ENCODE measurements at regions not wholly inside any gene's neighbourhood (a gene's known extent, or its start where the extent isn't known, plus 50 kb on each side); places are given as distances from the start of the nearest gene placed in this dataset.
"Not testable (repeated sequence)": the region's sequence is repeated elsewhere in the genome, so short reads cannot be mapped to it uniquely, and the experiment has no call there.

DNA sequence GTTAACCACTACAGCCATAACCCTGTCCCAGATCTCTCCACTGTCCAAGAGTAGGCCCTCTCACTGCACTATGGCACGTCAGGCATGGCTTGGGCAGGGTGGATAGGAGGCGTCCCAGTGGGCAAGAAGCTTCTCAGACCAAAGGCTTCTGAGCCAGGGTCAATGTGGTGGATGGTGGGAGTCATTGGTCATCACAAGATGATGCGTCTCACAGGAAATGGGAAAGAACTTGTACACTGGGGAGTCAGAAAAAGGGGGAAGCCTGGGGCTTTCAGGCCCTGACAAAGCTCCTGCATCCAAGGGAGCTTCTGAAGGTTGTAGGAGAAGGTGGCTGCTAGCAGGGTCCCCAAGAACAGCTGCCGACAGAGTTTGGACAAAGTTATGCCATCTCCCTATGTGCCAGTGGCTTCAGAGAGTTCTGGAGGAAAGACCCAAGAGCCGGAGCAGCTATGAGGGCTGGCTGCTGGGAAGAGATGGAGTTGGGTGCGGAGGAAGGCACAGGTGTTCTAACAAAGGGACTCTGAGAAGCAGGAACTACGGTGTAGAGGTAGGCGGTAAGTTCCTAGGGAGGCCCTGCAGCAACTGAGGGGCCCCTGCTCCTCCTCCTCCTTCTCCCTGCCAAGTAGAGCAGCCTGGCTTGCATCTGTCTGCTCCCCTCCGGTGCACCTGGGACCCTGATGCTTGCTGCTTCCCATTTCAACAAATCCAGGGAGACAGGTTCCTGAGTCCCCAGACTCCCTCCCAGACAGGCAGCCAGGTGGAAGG, 81.1 kb downstream of the ARL6IP4 start:
- no peak for DNase-seq (ENCODE audit: low read depth)

GRCh38 chr12:123059500-123059899, 79.0 kb downstream of the ARL6IP4 start:
- DNase-seq (ENCODE audit: low read depth), result no peak

- no peak for DNase-seq (ENCODE audit: low read depth)
Observed at GRCh38 chr12:123058980-123059379, 78.5 kb downstream of the ARL6IP4 start.

- DNase-seq (ENCODE audit: low read depth), result no peak
Observed at GRCh38 chr12:123058481-123058880, 78.0 kb downstream of the ARL6IP4 start.

- DNase-seq (ENCODE audit: low read depth), result no peak
Observed at GRCh38 chr12:123057513-123058265, 77.2 kb downstream of the ARL6IP4 start.

DNA sequence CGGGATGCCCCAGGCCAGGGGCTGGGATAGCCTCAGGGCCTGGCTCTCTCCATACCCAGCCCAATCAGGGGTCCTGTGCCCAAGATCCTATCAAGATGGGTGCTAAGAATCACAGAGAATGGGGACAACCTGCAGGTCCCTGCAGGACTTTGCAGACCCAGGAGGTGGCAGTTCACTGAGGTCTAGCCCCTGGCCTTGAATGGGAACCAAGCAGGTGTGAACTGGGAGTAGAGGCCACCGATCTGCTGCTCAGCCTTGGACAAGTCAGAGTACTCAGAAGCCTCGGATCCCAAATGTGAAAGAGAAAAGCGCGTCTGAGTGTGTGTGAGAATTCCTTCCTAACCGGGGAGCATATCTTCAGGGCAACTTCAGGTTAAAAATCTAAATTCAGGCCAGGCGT, 76.2 kb downstream of the ARL6IP4 start:
- DNase-seq (ENCODE audit: low read depth), result no peak

DNA sequence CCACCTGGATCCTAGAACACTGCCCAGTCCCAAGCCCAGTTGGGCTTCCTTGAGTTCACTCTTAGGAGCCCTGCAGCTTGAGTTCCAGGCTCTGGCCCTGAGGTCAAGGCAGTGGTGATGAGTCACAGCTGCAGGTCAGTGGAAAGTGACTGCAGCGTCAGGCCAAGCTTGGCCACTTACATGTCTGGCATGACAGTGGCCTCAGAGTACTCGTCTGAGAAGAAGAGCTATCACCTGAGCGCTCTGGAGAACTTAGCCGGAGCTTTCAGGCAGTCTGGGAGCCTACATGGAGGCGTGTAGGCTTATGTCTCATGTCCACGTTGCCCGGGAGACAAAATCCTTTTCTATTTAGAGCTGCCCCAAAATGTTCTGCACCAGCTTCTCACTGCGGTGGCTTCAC, 75.6 kb downstream of the ARL6IP4 start:
- no peak for DNase-seq (ENCODE audit: low read depth)

GRCh38 chr12:123055281-123055766, 74.8 kb downstream of the ARL6IP4 start:
- no peak for DNase-seq (ENCODE audit: low read depth)

DNA sequence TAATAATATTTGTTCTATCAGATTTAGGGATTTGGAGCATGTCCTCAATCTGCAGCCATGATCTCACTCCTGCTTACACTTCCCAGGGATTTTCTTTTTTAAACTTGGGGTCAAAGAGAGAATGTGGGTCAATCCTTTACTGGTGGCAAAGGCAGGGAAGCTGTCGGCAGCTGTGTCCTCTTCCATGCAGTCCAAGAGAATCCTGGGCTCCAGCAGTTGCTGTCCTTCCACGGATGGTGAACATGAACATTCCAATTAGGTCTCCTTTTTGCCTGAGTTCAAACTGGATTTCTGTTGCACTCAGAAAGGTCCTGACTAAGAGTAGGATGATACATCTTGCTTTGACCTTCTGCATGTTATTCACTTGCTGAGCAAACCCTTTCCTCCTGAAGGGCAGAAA, 73.9 kb downstream of the ARL6IP4 start:
- DNase-seq (ENCODE audit: low read depth), result no peak

DNA sequence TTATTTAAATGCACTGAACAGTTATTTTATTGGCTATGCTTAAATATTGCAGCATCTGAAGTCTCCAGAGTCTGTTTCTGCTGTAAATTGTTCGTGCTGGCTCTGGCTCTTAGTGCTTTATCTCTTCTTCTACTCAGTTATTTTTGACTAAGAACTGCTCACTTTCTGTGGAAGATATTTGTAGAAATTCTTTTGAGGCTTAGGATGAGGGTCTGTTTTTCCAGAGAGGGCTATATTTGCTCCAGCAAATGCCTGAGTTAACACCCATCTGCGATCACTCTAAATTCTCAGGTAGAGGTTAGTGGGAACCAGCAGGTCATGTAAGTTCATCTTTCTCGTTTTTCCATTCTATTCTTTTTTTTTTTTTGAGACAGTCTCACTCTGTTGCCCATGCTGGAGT, 71.1 kb downstream of the ARL6IP4 start:
- no peak for DNase-seq (ENCODE audit: low read depth)

DNA sequence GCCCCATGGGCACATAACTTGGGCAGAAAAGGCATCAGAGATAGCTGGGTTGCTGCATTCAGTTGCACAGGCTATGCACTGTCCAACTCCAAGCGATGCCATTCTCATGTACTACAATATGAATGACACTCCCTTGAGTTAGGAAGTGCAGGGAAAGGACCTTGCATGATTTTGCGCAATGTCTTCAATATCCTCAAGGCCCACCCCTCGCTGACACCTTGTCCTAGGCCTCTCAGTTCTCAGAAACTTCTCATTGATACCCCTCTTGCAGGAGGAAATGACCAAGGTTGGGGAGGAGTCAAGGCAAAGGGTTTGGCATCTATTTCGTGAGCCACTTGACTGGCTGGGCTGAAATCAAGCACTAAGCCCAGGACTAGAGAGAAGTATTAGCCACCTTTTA, 70.4 kb downstream of the ARL6IP4 start:
- no peak for DNase-seq (ENCODE audit: low read depth)

GRCh38 chr12:123050331-123050831, 69.9 kb downstream of the ARL6IP4 start:
- DNase-seq (ENCODE audit: low read depth), result peak; percentile 17

GRCh38 chr12:123049398-123050240, 69.1 kb downstream of the ARL6IP4 start:
- no peak for DNase-seq (ENCODE audit: low read depth)

GRCh38 chr12:123047892-123048291, 67.4 kb downstream of the ARL6IP4 start:
- DNase-seq (ENCODE audit: low read depth), result not testable (repeated sequence)

DNA sequence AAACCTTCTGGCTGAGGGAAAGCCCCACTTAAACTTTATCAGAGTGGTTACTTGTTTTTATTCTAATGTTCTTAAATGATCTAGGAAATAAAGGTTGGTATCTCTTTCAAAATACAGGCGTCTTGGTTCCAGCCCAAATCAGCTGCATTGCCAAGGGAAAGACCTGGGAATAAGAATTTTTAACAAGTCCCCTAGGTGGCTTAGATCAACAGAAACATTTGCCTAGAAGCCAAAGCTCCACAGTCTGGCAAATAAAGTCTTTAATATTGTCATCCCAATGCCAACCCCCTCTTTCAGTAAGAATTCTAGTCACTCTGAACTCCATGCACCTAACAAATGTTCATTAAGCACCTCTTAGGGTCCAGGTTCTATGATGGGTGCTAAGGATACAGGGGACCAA, 66.8 kb downstream of the ARL6IP4 start:
- no peak for DNase-seq (ENCODE audit: low read depth)

DNA sequence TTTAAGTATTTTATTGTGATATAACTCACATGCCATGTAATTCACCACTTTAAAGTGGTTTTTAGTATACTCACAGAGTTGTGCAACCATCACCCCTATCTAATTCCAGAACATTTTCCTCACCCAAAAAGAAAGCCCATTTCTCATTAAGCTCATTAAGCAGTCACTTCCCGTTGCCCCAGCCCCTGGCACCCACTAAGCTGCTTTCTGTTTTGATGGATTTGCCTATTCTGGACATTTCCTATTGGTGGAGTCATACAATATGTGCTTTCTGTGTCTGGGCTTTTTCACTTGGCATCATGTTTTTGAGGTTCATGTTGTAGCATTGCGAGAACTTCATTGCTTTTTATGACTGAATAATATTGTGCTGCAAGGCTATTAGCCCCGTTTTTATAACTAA, 66.0 kb downstream of the ARL6IP4 start:
- no peak for DNase-seq (ENCODE audit: low read depth)

- no peak for DNase-seq (ENCODE audit: low read depth)
Observed at GRCh38 chr12:123045678-123046077, 65.2 kb downstream of the ARL6IP4 start.

- DNase-seq (ENCODE audit: low read depth), result no peak
Observed at GRCh38 chr12:123044351-123044750, 63.9 kb downstream of the ARL6IP4 start.

- DNase-seq (ENCODE audit: low read depth), result peak; percentile 93
Observed at GRCh38 chr12:123043536-123044001, 63.1 kb downstream of the ARL6IP4 start.

DNA sequence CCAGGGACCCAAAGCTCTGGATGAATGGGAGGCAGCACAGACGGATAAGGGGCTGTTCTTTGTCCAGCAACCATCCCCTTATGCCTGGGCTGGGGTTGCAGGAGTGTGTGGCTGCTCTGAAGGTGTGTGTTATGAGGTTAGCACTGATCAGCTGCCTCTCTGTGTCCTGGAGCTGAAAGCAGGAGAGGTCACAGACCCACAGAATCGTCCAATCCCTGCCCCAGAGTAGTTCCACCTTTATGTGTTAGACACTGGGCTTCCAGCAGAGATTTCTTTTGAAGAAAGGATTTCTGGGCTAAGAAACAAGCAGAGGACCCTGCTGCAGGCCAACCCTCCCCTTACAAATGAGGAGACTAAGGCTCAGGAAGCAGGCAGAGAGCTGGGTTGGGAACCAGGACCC, 62.4 kb downstream of the ARL6IP4 start:
- no peak for DNase-seq (ENCODE audit: low read depth)

DNA sequence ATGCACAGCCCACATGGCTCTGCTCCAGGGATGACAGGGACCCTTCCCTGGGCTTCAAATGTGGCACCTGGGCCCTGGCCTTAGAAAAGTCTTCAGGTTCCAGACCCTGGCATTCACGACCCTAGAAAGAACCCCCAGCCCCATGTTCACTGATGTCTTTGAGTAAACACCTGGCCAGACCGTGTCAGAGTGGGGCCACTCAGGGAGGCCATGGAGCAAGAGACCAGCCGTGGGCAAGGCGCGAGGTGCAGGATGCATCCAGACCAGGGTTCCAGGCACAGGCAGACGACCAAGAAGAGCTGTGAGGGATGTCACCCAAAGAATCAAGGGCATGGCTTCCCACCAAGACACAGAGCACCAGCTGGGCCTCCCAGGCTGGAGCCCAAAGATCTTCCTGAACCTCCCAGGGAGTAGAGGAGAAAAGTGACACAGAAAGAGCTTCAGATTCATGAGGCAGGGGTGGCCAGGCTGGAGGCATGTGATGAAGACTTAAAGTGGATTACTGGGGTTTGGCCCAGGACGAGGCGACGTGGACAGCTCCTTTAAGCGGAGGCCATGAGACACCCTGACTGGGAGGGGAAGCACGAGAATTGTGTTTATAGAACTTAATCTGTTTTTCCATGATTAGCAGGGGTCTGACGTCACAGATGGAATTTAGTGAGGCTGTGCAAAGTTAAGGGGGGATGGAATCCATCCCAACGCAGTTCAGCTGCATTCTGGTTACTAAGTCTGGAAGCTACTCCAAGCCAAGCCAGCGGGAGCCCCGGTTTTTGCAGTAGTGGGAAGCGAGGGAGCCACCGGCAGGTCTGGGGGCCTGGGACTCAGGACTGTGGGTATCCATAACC, 61.6 kb downstream of the ARL6IP4 start:
- peak; percentile 34 for DNase-seq (ENCODE audit: low read depth)

Data from non-pigmented ciliary epithelial cell (primary cell).